ENCODE measurements at regions not wholly inside any gene's neighbourhood (a gene's known extent, or its start where the extent isn't known, plus 50 kb on each side); places are given as distances from the start of the nearest gene placed in this dataset.
A peak's percentile ranks its signal among the peaks of the same experiment; 100 is the strongest.

- ATAC-seq (ENCODE audit: low read depth), result no peak
These were observed 100.8 kb upstream of the MAP2 start for GRCh38 chr2:209322905-209323512.

GRCh38 chr2:209323738-209324137 lies 100.1 kb upstream of the MAP2 start:
- Histone ChIP-seq H3K4me3 (ENCODE audit: severe bottlenecking) (no peak overlapping the region), H3K9me3 (ENCODE audit: severe bottlenecking) (no peaks in the 10 kb centered on the region), H3K27ac (ENCODE audit: poor library complexity, severe bottlenecking) (no peak overlapping the region), H3K27me3 (ENCODE audit: insufficient read depth, poor library complexity, severe bottlenecking) (no peaks in the 10 kb centered on the region), H3K4me1 (ENCODE audit: insufficient read depth, poor library complexity, severe bottlenecking) (peaks cover 3% of the 10 kb centered on the region), H3K36me3 (ENCODE audit: low read depth) (no peaks in the 10 kb centered on the region)
- no peak for ATAC-seq (ENCODE audit: low read depth)
- TF ChIP-seq CTCF (IDR thresholded peaks at IDR 0.05; ENCODE audit: poor library complexity, severe bottlenecking), result no peak
- no peak for DNase-seq (ENCODE audit: low spot score)

More at GRCh38 chr2:209322905-209323512, 100.8 kb upstream of the MAP2 start:
- DNase-seq (ENCODE audit: low spot score), result no peak
- H3K36me3 ChIP-seq (ENCODE audit: low read depth), result no peaks in the 10 kb centered on the region
- no peak for TF ChIP-seq CTCF (IDR thresholded peaks at IDR 0.05; ENCODE audit: poor library complexity, severe bottlenecking)
- H3K4me1 ChIP-seq (ENCODE audit: insufficient read depth, poor library complexity, severe bottlenecking), result peaks cover 3% of the 10 kb centered on the region
- no peaks in the 10 kb centered on the region for H3K9me3 ChIP-seq (ENCODE audit: severe bottlenecking)
- H3K27me3 ChIP-seq (ENCODE audit: insufficient read depth, poor library complexity, severe bottlenecking), result no peaks in the 10 kb centered on the region
- H3K4me3 ChIP-seq (ENCODE audit: severe bottlenecking), result no peak overlapping the region
- no peak overlapping the region for H3K27ac ChIP-seq (ENCODE audit: poor library complexity, severe bottlenecking)

- Histone ChIP-seq H3K36me3 (ENCODE audit: low read depth) (no peaks in the 10 kb centered on the region), H3K9me3 (ENCODE audit: severe bottlenecking) (no peaks in the 10 kb centered on the region), H3K27me3 (ENCODE audit: insufficient read depth, poor library complexity, severe bottlenecking) (no peaks in the 10 kb centered on the region), H3K4me1 (ENCODE audit: insufficient read depth, poor library complexity, severe bottlenecking) (peaks cover 3% of the 10 kb centered on the region), H3K4me3 (ENCODE audit: severe bottlenecking) (no peak overlapping the region), H3K27ac (ENCODE audit: poor library complexity, severe bottlenecking) (no peak overlapping the region)
- ATAC-seq (ENCODE audit: low read depth) (no peak), DNase-seq (ENCODE audit: low spot score) (no peak)
- no peak for TF ChIP-seq CTCF (IDR thresholded peaks at IDR 0.05; ENCODE audit: poor library complexity, severe bottlenecking)
These were observed 99.6 kb upstream of the MAP2 start for GRCh38 chr2:209324281-209324680.

- Histone ChIP-seq H3K36me3 (ENCODE audit: low read depth) (no peaks in the 10 kb centered on the region), H3K9me3 (ENCODE audit: severe bottlenecking) (no peaks in the 10 kb centered on the region), H3K4me1 (ENCODE audit: insufficient read depth, poor library complexity, severe bottlenecking) (no peaks in the 10 kb centered on the region), H3K27me3 (ENCODE audit: insufficient read depth, poor library complexity, severe bottlenecking) (no peaks in the 10 kb centered on the region), H3K27ac (ENCODE audit: poor library complexity, severe bottlenecking) (no peak overlapping the region), H3K4me3 (ENCODE audit: severe bottlenecking) (no peak overlapping the region)
- peak; percentile 76 for TF ChIP-seq CTCF (IDR thresholded peaks at IDR 0.05; ENCODE audit: poor library complexity, severe bottlenecking)
- DNase-seq (ENCODE audit: low spot score) (no peak), ATAC-seq (ENCODE audit: low read depth) (peak; percentile 66; the same call in 1 of the 3 replicates)
These were observed 92.5 kb upstream of the MAP2 start for GRCh38 chr2:209331291-209331844.

All from RWPE2 (cell line).